Activated CD8-positive, alpha-beta memory T cell treated with anti-CD3 and anti-CD28 coated beads, Interleukin-2, amount 50 U/mL, for 4 hours (primary cell): ENCODE measurements at regions not wholly inside any gene's neighbourhood (a gene's known extent, or its start where the extent isn't known, plus 50 kb on each side); places are given as distances from the start of the nearest gene placed in this dataset.

Experiments used
- DNase-seq: peaks from one replicate; pipeline ENCODE4 v3.0.0-alpha.2; 2020

DNA sequence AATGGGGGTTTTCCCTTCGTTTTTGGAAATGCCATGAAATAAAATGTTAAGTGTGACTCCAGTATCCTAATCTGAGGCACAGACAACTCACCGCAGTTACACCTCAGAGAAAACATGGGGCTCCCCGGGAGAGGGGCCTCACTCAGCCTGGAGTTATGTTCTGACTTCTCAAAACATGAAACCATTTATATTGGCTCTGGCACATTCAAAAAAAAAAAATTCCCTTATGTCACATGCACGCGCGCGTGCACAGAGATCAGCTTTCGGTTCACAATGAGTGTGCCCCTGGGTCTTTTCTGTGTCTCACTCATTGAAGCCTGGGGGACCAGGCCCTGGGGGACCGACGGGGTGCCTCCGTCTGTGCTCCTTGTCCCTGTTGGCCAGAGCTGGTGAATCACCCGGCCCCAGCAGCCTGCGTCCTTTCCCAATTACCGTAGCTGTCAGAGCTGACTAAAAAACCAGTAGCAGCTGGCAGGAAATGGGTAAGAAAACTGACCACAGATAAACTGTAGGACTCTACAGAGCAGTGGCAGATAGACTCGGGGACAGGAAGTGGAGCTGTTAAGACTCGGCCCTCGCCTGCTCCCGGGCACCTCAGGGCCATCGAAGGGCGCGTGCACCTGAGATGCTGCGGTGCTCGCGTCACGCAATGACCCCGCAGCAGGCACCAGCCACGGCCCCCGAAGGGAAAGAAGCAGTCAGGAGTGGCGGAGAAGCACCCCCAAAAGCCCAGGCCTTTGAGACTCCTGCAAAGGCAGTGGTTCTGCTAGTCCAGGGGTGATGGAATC, 138.3 kb upstream of the ID2 start:
- DNase-seq, result peak; percentile 39

DNA sequence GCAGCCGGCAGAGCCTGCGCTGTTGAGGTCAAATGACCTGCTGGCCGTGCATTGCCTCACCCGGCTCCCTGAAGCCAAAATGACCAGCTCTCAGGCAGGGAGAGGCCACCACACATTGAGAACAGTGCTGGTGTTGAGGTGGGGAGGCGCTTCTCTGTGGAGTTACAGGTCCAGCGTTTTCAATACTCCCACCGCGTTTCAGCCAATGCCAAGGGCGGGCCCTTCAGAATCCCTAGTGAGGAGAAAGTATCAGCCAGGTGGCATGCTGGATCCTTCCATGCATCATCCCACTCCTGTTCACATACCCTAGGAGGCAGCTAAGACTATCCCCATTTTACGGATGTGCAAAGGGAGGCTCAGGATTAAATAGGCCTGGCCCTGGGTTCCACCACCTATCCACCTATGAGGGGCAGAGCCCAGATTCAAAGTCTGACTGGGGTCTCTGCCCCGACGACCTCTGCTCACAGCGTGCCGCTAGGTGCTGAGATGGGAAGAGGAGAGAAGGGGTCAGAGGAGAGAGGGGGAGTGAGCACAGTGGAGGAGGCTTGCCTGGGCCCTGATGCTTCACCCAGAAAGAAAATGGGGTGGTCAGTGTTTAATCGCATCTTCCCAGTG, 137.6 kb upstream of the ID2 start:
- no peak for DNase-seq

DNA sequence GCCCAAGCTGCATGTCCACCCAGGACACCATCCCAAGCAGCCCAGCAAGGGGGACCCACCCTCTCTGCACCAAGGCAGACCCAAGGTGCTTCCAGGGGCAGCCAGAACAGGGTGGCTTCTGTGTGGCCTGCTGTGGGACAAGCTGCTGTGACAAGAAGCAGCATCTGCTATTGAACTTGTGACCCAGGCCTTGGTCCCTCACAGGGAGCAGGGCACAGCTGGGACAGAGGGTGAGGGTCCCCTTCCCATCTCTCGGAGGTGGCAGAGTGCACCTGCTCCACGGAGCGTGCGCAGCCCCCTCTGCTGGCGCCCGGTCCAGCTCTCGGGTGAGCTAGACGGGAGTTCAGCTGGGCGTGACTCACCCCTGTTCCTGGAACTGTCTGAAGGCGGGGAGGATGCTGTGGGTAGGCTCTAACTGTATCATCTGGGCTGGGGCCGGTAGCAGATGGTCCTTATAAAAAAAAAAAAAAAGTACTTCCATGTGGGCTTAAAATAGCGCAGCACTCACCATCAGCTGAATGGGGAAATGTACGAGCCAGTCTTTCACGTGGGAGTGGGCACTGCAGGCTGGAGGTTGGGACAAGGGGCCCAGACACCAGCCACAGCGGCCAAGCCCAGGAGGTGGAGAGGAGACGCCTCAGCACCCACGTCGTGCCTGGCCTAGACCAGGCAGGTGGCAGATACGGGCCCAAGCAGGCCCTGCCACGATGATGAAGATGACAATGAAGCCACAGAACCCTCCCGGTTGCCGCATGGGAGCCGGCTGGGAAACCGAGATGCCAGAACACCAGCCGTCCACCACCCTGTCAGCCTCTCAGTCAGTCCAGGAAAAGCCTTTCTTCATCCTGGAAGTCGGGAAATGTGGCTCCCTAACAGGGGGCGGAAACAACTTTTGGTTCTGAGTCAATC, 136.8 kb upstream of the ID2 start:
- peak; percentile 87 for DNase-seq

DNA sequence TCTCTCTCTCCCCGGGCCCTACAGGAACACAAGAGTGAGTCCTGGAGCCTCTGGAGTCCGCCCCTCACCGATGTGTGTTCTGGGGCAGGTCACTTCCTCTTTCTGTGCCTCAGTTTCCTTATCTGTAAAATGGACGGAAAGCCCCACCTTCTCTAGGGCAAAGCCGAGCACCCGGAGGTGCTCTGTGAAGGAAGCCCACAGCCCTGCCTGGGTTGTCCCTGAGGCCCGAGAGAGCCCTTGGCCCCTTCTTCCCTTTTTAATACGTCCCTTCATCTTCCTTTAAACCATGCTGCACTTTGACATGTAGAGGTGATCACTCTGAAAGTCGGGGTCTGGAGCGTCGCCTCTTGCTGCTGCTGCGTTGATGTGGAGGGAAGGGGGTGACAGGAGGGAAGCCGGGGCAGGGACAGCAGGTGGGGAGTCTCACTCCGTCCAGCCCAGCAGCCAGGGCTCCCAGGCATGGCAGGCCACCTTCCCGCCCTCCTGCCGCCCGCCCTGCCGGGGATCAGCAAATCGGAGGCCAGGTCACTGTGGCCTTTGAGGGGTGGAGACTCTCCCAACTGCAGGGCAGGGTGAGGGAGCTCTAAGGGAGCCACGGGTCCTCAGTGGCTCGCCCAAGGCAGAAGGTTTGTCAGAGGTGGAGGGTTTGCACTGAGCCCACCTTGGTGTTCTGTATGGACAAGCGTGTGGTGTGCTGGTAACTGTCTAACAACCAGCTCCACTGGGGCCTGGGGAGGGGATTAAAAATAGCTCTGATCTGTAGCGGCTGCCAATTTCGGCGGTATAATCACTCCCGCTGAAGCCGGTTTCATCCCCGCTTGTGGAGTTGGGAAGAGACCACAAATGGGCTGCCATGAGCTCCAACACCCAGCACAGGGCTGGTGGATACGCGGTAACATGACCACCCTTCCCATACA, 135.9 kb upstream of the ID2 start:
- DNase-seq, result no peak

DNA sequence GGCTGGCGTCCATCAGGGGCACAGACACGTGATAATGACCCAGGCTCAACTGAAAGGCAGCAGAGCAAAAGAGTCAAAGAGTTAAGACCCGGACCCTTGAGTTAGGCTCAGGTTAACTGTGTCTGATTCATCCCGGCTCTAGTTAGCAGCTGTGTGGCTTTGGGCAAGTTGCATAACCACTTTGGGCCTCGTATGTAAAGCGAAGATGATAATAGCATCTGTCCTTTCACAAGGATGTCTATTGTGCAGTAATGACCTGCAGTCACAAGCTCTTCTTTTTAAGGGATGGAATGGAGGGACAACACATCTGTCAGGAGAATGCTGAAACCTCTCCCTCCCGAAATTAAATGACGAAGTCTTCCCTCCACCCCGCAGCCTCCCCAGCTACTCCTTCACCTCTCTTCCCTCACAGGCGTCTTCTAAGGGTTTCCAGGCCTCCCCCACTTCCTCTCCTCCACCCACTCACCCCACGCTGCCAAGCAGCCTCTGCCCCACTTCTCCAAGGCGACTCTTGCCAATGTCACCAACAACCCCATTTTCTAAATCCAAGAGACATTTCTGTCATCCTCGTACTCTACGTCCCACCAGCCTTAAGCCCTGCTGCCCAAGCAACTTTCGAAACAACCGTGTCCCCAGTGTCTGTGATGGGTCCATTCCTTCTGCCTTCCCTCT, 135.1 kb upstream of the ID2 start:
- no peak for DNase-seq

DNA sequence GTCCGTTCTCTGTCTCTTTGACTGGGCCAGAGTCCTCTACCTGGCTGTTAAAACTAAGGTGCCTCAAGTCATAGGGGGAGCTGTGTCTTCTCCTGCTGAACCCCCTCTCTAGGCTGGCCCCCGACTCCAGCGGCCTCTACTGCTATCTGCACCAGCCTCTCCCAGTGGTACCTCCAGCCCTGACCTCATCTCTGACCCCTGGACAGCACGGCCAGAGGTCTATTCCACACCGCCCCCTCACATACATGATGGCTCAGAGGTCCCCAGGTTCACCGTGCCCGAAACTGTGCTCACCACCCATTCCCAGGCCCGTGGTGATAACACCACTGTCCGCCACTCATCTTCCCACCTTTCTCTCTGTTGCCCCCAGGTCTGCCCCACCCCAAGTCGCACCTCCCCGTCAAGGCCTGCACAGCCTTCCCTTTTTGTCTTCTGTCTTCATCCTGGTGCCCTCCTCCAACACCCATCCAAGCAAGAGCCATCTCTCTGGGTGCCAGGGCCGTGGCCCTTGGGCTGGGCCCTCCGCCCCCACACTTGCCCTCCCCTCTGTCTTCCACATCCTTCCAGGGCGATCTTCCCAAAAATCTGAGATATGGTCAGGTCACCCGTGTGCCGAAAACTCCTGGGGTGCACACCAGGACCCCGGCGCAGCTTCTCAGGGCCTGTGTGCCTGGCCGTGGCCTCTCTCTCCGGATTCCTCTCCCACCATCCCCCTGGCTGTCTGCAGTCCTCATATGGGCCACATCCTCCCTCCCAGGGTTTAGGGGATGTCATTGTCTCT, 134.4 kb upstream of the ID2 start:
- DNase-seq, result no peak

DNA sequence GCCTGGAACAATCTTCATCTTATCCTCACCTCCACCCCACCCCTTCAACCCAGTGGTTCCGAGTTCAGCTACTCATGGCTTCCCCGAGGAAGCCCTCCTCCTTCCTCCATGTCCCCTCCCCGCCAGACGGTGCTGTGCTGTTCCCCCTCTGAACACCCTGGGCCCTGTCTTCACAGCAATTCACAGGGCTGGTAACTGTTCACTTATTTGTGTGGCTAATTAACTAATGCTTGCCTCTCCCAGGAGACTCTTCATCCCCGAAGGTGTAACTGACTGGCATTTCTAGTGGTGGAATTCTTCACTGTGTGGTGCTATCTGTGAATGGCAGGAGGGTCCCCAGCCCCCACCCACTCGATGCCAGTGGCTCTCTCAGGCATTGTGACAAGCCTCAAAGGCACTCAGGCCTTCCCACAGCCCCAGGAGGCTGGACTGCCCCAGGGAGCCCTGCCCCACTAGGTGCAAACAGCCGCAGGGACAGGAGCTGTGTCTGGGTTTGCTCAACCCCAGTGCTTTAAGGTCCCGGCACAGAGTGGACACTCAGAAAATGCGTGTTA, 133.7 kb upstream of the ID2 start:
- DNase-seq, result no peak

DNA sequence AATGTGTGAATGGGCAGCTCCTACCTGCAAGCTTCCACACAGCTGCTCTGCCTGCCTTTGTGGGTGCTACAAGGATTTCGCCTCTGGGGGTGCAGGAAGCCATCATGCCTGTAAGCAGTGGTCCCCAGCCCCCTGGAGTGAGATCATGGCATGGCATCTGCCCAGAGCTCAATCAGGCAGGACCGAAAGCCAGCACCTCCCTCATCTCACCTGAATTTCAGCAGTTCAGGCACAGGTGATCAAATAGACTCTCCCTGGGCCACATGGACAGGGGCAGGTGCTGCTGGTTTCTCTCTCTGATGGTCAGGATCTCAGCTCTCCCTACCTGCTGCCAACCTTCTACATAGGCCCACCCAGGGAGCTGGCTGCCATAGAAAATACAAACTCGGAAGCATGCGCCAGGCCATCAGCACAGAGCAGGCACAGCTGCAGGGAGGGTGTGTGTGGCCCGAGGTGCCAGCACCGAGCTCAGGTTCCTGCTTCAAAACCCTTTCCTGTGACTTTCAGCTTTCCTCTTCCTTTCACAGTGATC, 133.2 kb upstream of the ID2 start:
- DNase-seq, result no peak

DNA sequence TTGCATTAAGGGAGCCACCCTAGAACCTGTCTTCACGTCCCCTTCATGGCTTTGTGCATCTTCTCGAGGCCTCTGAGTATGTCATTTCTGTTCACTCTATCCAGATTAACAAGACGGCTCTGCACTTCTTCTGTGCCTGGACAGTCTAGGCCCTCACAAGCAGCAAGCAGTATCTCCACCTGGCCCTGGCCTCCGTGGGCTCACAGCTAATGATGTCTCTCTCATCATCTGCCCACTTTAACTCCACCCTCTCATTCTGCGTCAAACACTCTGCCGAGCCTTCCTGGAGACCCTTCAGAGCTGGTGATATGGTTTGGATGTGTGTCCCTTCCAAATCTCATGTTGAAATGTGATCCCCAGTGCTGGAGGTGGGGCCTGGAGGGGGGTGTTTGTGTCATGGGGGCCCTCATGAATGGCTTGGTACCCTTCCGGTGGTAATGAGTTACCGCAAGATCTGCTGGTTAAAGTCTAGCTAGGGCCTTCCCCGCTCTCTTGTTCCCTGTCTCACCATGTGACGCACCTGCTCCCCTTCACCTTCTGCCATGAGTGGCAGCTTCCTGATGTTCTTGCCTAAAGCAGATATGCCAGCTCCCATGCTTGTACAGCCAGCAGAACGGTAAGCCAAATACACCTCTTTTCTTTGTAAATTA, 132.5 kb upstream of the ID2 start:
- no peak for DNase-seq

DNA sequence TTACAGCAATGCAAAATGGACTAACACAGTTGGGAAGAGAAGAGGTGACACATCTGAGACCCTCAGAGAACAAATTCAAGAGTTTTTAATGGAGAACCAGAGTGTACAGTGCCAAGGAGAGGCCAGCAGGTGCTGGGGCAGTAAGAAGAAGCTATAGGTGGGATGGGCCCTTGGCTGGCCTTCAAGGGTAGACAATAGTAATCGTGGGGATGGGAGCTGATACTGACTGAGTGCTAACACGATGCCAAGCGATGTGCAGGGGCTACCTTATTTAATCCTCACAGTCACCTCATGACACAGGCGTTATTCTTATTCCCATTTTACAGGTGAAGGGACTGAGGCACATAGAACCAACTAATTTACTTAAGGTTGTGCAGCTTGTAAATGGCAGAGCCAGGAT, 131.9 kb upstream of the ID2 start:
- DNase-seq, result no peak

DNA sequence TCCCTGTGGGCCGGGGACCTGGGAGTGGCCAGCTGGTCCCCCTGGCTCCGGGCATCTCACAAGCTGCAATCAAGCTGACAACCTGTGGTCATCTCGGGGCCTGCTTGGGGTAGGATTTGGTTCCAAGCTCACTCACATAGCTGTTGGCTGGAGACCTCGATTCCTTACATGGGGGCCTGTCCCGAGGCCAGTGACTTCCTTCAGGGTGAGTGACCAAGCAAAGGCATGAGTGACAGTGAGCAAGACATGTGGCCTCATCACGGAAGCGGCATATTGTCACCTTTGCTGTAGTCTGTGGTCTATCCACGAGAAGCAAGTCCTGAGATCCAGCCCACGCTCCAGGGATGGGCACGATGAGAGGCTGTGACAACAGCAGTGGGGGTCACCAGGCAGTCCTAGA, 131.4 kb upstream of the ID2 start:
- no peak for DNase-seq

DNA sequence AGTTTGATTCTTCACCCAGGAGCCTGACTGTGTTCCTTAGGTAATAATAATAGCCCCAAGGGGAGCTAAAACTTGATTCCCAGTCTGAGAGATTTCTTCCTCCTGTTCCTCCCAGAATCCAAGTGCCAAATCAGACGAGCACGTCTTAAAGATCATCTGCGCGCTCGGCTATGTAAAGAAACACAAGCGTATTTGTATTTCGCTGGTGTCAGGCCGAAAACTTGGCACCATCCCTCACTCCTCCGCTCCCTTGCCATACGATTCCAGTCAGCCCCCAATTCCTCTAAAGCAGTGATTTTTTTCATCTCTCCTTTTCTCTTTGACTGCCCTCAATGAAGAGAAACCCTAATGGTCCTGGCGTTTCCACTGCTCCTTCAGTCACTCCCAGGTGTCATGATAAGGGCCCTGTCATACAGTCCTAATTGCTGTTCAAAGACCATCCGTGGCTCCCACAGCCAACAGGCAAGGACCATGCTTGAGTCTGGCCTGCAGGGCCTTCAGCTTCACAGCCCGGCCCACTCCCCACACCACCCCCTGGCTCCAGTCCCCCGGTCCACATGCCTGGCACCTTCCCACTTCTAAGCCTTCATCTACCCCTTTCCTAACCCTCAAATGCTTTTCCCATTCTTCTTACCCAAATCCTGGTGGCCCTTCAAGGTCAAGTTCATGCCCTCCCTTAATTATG, 130.8 kb upstream of the ID2 start:
- DNase-seq, result no peak

DNA sequence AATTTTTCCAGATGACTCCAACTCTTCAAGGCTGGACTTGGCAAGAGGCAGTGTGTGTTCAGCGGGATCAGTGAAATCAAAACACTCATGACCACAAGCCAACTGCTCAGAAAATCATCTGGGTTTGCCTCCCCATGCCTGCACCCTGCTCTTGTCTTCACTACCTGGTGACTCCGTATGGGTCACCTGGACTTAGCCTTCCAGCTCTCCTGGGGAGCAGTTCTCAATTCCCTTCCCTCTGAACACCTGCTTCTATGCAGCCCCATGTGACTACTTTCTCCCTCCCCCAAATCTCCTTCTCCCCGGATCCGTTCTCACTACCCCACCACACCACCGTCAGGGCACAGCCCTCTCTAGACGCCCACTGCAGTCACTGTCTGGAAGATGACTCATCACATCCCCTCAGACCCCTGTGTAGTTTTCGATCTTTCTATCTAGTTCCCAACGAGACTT, 130.2 kb upstream of the ID2 start:
- DNase-seq, result peak; percentile 45

DNA sequence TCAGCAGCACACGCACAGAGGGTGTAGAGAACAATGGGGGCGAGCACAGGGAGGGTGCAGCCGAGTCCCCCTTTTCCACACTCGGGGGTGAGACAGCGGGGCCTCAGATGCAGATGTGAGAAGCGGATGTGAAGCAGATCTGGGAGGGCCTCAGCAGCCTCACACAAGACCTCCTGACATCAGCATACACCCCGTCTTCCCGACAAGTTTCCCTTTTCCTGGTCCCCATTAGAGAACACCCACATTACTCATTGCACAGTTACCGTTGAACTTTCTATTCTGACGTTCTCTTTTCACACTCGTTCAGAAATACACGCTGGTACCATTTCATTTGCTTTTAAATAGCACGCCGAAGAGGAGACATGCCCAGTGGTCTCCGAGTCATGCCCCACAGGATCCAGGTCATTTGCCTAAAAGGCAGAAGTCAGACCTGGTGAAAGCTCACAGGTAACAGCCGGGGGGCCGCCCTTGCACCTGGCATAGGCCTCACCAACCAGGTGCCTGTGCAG, 129.5 kb upstream of the ID2 start:
- no peak for DNase-seq

DNA sequence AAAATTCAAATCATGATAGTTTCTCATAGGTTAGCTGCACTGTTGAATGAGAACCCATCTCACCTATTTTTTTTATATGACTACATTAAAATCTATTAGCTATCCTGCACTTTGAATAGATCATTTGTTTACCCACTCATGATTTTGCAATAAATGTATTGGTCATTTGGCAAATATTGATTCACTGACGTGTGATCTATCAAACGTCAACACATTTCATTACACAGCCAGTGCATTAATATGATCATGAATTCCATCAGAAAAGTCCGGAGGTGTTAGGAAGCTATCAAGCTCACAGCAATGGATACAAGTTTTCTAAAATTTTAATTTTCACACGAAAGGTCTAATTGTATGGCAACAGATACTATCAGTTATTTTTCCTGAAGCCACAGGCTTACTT, 128.2 kb upstream of the ID2 start:
- DNase-seq, result no peak

DNA sequence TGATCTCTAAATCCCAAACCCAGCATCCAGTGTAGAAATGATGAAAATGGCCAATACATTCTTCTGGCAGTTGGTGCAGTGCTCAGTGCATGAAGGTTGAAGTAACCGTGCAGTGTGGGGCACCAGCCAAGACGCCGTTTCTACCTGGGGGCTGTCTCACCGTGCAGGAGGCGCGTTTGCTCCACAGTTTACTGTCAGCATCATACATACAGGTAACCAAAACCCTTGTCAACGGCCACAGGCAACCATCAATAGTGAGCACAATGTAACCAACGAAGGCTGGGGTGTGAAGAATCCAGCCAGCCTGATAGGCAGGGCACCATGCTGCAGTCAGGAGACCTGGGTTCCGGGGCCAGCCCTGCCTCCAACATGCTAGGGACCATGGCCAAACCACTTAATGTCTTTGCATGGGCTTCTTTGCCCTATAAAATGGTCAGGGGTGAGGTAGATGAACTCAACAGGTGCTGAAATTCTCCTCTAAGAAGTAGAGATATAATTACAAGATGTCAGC, 127.5 kb upstream of the ID2 start:
- DNase-seq, result no peak

DNA sequence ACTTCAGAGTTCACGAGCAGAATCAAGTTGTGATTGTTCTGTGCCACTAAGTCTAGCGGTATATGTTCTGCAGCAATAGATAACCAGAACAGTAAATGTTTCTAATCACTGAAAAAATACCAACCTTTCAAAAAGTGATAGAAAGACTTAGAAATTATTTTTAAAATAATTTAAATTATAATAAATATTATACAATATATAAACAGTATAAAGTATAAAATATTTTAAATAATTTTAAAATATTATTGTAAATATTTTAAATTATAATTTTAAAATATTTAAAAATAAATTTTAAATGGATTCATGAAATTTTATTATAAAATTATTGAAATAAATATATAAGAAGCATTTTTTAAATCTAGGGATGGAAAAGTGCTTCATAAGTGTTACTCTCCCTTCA, 126.3 kb upstream of the ID2 start:
- no peak for DNase-seq

DNA sequence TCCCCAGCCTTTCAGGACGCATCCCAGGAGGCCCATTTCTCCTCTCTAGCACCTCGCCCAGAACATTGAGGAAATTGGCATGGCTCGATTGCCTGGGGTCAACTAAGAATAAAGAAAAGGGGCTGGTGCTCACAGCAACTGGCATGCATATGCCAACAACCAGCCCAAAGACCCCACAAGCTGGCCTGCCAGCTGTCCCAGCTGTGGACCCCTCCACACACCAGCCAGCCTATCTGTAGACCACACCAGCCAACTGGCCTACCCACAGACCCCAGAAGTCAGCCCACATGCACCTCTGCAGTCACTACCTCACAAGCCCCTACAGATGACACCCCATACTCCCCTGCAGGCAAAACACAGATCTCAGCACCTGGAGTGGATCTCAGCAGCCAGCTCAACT, 123.8 kb upstream of the ID2 start:
- DNase-seq, result no peak

DNA sequence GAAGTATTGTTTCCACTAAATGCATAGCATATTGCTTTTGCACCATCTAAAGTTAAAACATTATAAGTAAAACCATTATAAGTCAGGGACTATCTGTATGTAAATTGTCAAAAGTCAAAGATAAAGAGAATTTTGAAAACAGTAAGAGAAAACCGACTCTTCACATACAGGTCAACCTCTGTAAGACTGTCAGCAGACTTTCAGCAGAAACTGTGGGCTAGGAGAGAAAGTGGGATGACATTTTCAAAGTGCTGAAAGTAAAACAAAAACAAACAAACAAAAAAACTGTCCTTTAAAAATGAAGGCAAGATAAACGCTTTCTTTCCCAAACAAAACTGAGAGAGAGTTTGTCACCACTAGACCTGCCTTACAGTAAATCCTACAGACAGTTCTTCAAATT, 122.9 kb upstream of the ID2 start:
- no peak for DNase-seq
